A673 (cell line): ENCODE measurements at regions not wholly inside any gene's neighbourhood (a gene's known extent, or its start where the extent isn't known, plus 50 kb on each side); places are given as distances from the start of the nearest gene placed in this dataset.

ENCODE experiments used
- BruUV-seq: library from RNA; stranded (reverse); fragments of 400-500 nt; replicated peaks from 2 replicates; lab custom pipeline; 2021; lab: Mats Ljungman, UMichigan
- CTCF ChIA-PET: fragments of 300-600 bp; sonication (Branson Sonifier 250); formaldehyde crosslinking; loops from one replicate; lab custom pipeline; 2022; ENCODE audit warnings: antibody characterized with exemption; lab: Charles Lee
- POLR2A ChIA-PET: fragments of 300-600 bp; sonication (Branson Sonifier 250); formaldehyde crosslinking; loops from one replicate; lab custom pipeline; 2022; ENCODE audit warnings: antibody characterized with exemption; ENCODE audit not compliant: low non-redundant PET; lab: Charles Lee
- DNase-seq: peaks from one replicate; pipeline ENCODE4 v3.0.0-alpha.2; 2015; ENCODE audit warnings: low spot score
- H3K27ac ChIP-seq: fragments of 200-600 bp; sonication (generic); 2 replicates; pipeline ENCODE4 v1.5.1; 2016; ENCODE audit warnings: mixed run types, low read depth, mild to moderate bottlenecking, mixed read lengths, antibody characterized with exemption, low read length; ENCODE audit not compliant: poor library complexity, severe bottlenecking
- H3K27me3 ChIP-seq: fragments of 200-600 bp; sonication (generic); replicated peaks from 2 replicates; pipeline ENCODE4 v1.6.1; 2017; ENCODE audit warnings: mixed run types, low read depth, mild to moderate bottlenecking, mixed read lengths, antibody characterized with exemption, low read length; ENCODE audit not compliant: insufficient read depth, poor library complexity
- H3K36me3 ChIP-seq: fragments of 200-600 bp; sonication (generic); 2 replicates; pipeline ENCODE4 v1.6.1; 2016; ENCODE audit warnings: mixed run types, mild to moderate bottlenecking, mixed read lengths, antibody characterized with exemption, low read length; ENCODE audit not compliant: insufficient read depth, poor library complexity, severe bottlenecking
- H3K4me1 ChIP-seq: fragments of 200-600 bp; sonication (generic); 2 replicates; pipeline ENCODE4 v1.6.1; 2017; ENCODE audit warnings: mixed run types, mild to moderate bottlenecking, mixed read lengths, antibody characterized with exemption, low read length; ENCODE audit not compliant: insufficient read depth, poor library complexity, severe bottlenecking
- H3K4me3 ChIP-seq: fragments of 200-600 bp; sonication (generic); 2 replicates; pipeline ENCODE4 v1.5.1; 2016; ENCODE audit warnings: low read depth, mixed run types, mild to moderate bottlenecking, mixed read lengths, low read length; ENCODE audit not compliant: poor library complexity, severe bottlenecking
- H3K9me3 ChIP-seq: fragments of 200-600 bp; sonication (generic); 2 replicates; pipeline ENCODE4 v1.6.1; 2016; ENCODE audit warnings: mixed run types, low read depth, mild to moderate bottlenecking, mixed read lengths, antibody characterized with exemption, low read length; ENCODE audit not compliant: poor library complexity, severe bottlenecking
- EZH2 ChIP-seq: fragments of 200-600 bp; sonication (generic); IDR thresholded peaks from 2 replicates; pipeline ENCODE4 v1.6.1; 2017; ENCODE audit warnings: borderline replicate concordance, low read depth, mild to moderate bottlenecking, mixed read lengths, antibody characterized with exemption, low read length; ENCODE audit not compliant: poor library complexity, severe bottlenecking
- intact Hi-C: fragments of 100-400 bp; cut with micrococcal nuclease; formaldehyde crosslinking; loops from one replicate; pipeline ENCODE4 v1.10.0; 2022; ENCODE audit not compliant: unreplicated experiment
- TF ChIP-seq, protein P1 (sequence below): fragments of 300-800, 200-600 bp; sonication (generic); conservative IDR thresholded peaks from 2 replicates; pipeline ENCODE4 v1.5.1; 2017; ENCODE audit warnings: low read depth, mild to moderate bottlenecking, antibody characterized with exemption, low read length, moderate library complexity, mixed read lengths

DNA sequence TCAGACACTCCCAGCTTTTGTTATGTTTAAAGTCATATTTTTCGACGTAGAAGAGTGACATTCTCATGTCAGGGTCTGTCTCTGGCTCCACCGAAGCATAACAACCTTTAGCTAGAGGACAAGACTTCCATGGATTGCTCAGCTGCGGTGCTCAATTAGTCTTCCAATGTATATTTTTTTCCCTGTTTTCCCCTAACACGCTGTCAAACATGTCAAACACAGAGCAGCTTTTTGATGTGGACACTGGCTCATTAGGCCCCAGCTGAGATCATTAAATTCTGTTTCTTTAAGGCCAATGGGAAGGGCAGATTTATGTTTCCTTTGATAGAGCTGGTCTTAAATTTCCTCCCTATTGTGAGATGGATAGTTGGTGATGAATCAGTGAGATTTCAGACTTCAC is 525.4 kb downstream of the PIK3C3 start:
- no peak for DNase-seq
- ChIA-PET POLR2A (no interaction called here), CTCF (no interaction called here)
- H3K9me3 ChIP-seq: peaks cover 5% of the 10 kb centered on the region
- no peaks in the 10 kb centered on the region for H3K27me3 ChIP-seq
- TF ChIP-seq EZH2: no peak
- TF ChIP-seq, protein P1, sequence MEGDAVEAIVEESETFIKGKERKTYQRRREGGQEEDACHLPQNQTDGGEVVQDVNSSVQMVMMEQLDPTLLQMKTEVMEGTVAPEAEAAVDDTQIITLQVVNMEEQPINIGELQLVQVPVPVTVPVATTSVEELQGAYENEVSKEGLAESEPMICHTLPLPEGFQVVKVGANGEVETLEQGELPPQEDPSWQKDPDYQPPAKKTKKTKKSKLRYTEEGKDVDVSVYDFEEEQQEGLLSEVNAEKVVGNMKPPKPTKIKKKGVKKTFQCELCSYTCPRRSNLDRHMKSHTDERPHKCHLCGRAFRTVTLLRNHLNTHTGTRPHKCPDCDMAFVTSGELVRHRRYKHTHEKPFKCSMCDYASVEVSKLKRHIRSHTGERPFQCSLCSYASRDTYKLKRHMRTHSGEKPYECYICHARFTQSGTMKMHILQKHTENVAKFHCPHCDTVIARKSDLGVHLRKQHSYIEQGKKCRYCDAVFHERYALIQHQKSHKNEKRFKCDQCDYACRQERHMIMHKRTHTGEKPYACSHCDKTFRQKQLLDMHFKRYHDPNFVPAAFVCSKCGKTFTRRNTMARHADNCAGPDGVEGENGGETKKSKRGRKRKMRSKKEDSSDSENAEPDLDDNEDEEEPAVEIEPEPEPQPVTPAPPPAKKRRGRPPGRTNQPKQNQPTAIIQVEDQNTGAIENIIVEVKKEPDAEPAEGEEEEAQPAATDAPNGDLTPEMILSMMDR: no peak
- BruUV-seq: no TSS peak
- no peaks in the 10 kb centered on the region for H3K36me3 ChIP-seq
- no peak overlapping the region for H3K27ac ChIP-seq
- no peak overlapping the region for H3K4me3 ChIP-seq
- intact Hi-C loops: no loop called here
- no peaks in the 10 kb centered on the region for H3K4me1 ChIP-seq

DNA sequence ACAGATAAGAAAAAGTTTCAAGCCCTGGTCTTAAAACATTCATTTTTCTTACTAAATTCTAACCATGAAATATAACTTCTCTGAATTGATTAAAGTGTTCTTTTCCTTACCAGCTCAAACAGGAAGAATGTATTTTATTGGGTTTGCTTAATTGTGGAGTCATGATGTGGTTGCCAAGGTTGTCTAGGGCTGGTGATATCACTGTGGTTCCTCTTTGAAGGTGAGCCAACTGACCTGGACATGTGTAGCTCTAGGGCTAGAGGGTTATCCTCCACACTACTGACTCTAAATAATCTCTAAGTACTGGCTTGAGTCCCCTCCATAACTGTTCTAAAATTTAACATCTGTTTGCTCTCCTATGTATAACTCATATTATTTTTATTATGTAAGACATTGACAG is 529.6 kb downstream of the PIK3C3 start:
- Histone ChIP-seq H3K4me3 (no peak overlapping the region), H3K36me3 (no peaks in the 10 kb centered on the region), H3K4me1 (no peaks in the 10 kb centered on the region), H3K27me3 (no peaks in the 10 kb centered on the region), H3K9me3 (peaks cover 12% of the 10 kb centered on the region), H3K27ac (no peak overlapping the region)
- no peak for TF ChIP-seq EZH2
- intact Hi-C loops: no loop called here
- no TSS peak for BruUV-seq
- POLR2A ChIA-PET: no interaction called here
- CTCF ChIA-PET: no interaction called here
- DNase-seq: no peak

GRCh38 chr18:42486271-42486670 is 531.2 kb downstream of the PIK3C3 start:
- POLR2A ChIA-PET: no interaction called here
- no peak overlapping the region for H3K4me3 ChIP-seq
- no TSS peak for BruUV-seq
- no peak for DNase-seq
- H3K4me1 ChIP-seq: no peaks in the 10 kb centered on the region
- H3K36me3 ChIP-seq: no peaks in the 10 kb centered on the region
- no peak for TF ChIP-seq EZH2
- TF ChIP-seq, protein P1: no peak
- H3K27me3 ChIP-seq: no peaks in the 10 kb centered on the region
- peaks cover 12% of the 10 kb centered on the region for H3K9me3 ChIP-seq
- no peak overlapping the region for H3K27ac ChIP-seq
- CTCF ChIA-PET: no interaction called here
- intact Hi-C loops: no loop called here

DNA sequence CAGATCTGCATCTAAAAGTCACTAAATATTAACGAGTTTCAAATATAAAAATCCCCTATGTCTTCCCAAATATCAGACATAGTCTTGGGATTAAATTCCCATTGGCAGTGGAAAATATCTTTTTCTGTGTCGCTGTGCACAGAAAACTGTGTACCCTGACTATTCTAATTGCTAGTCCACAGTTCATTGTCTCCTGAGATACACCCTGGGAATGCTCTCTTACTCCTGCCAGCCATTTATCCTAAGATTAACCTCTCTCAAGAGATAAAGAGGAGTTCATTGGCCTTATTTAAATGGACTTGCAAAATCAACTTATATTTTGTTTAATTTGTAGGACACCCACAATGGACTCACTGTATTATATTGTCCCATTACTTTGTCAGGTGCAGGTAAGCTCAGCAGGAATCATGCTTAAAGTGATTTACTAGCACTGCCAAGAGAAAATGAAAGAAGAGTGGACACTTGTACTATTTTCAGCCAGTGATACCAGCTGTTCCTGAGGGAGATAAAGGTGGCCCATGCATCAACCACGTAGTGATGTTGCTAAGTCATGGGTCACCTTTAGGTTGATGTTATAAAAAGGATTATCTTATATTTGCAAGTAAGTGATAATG is 553.8 kb downstream of the PIK3C3 start:
- no peak for TF ChIP-seq EZH2
- TF ChIP-seq, protein P1: no peak
- H3K27me3 ChIP-seq: no peaks in the 10 kb centered on the region
- intact Hi-C loops: no loop called here
- no peaks in the 10 kb centered on the region for H3K4me1 ChIP-seq
- no peaks in the 10 kb centered on the region for H3K9me3 ChIP-seq
- CTCF ChIA-PET: no interaction called here
- H3K36me3 ChIP-seq: no peaks in the 10 kb centered on the region
- DNase-seq: no peak
- POLR2A ChIA-PET: no interaction called here
- no peak overlapping the region for H3K4me3 ChIP-seq
- BruUV-seq: no TSS peak
- H3K27ac ChIP-seq: no peak overlapping the region
